Endothelial cell of umbilical vein (primary cell): ENCODE measurements at regions not wholly inside any gene's neighbourhood (a gene's known extent, or its start where the extent isn't known, plus 50 kb on each side); places are given as distances from the start of the nearest gene placed in this dataset.

ENCODE experiments used
- BruUV-seq: library from RNA; stranded (reverse); fragments of 400-500 nt; replicated peaks from 2 replicates; lab custom pipeline; 2021; lab: Mats Ljungman, UMichigan
- CTCF ChIA-PET: fragments of 300-600, 350-600 bp; sonication (Branson Sonifier 250); formaldehyde crosslinking; loops from one replicate; lab custom pipeline; 2021; ENCODE audit warnings: antibody characterized with exemption, inconsistent platforms; lab: Charles Lee
- POLR2A ChIA-PET: fragments of 300-600, 350-600 bp; sonication (Branson Sonifier 250); formaldehyde crosslinking; loops from one replicate; lab custom pipeline; 2021; ENCODE audit warnings: antibody characterized with exemption, inconsistent platforms; lab: Charles Lee
- DNase-seq: peaks from one replicate; pipeline ENCODE4 v3.0.0-alpha.2; 2011; ENCODE audit warnings: low read depth, low spot score
- FAIRE-seq: peaks from 2 replicates; lab custom pipeline; 2011; peaks lifted over from hg19 to GRCh38; lab: Jason Lieb, UNC
- H2AFZ ChIP-seq: 2 replicates; pipeline ENCODE4 v1.6.0; 2012; ENCODE audit warnings: low read depth, low read length, control low read depth, inconsistent platforms
- H3K27ac ChIP-seq: 2 replicates; pipeline ENCODE4 v1.5.1; 2011; ENCODE audit warnings: low read depth, mild to moderate bottlenecking, control low read depth, low read length, moderate library complexity; ENCODE audit not compliant: insufficient read depth
- H3K27me3 ChIP-seq, 2 experiments: 2 replicates each; pipeline versions ENCODE4 v1.6.0 to v1.6.1; 2011; ENCODE audit warnings: low read length in 2 of 2, mixed read lengths in 1 of 2; ENCODE audit not compliant: control insufficient read depth in 2 of 2, insufficient read depth in 2 of 2
- H3K36me3 ChIP-seq, 2 experiments: 2 replicates in 1 of 2; 3 replicates in 1 of 2; pipeline ENCODE4 v1.5.1; 2011; ENCODE audit warnings: low read length in 2 of 2, mild to moderate bottlenecking in 1 of 2, moderate library complexity in 1 of 2; ENCODE audit not compliant: control insufficient read depth in 2 of 2, insufficient read depth in 2 of 2; ENCODE audit errors: extremely low read depth in 1 of 2
- H3K4me1 ChIP-seq: 3 replicates; pipeline ENCODE4 v1.5.1; 2011; ENCODE audit warnings: mild to moderate bottlenecking, low read length; ENCODE audit not compliant: control insufficient read depth, insufficient read depth; ENCODE audit errors: extremely low read depth
- H3K4me2 ChIP-seq: 2 replicates; pipeline ENCODE4 v1.6.1; 2011; ENCODE audit warnings: low read length, control low read depth, mixed read lengths; ENCODE audit not compliant: insufficient read depth
- H3K4me3 ChIP-seq, 3 experiments: fragments of 200-600 bp in 1 of 3; sonication (generic), shearing (Covaris generic) in 1 of 3; replicated peaks in 1 of 3; 2 replicates each; pipeline ENCODE4 v1.5.1; 2011 to 2016; ENCODE audit warnings: control low read depth in 3 of 3, low read length in 3 of 3, mild to moderate bottlenecking in 2 of 3, inconsistent platforms in 1 of 3, low read depth in 1 of 3, moderate library complexity in 1 of 3; ENCODE audit not compliant: insufficient read depth in 1 of 3
- H3K79me2 ChIP-seq: 2 replicates; pipeline ENCODE4 v1.6.0; 2012; ENCODE audit warnings: low read length, inconsistent platforms; ENCODE audit not compliant: control insufficient read depth, insufficient read depth
- H3K9ac ChIP-seq: replicated peaks from 2 replicates; pipeline ENCODE3; 2011; ENCODE audit warnings: low read length, control low read depth; ENCODE audit not compliant: insufficient read depth; ENCODE audit errors: extremely low read depth
- H3K9me1 ChIP-seq: replicated peaks from 3 replicates; pipeline ENCODE4 v1.6.0; 2011; ENCODE audit warnings: mild to moderate bottlenecking, low read length; ENCODE audit not compliant: control insufficient read depth, insufficient read depth; ENCODE audit errors: extremely low read depth
- H3K9me3 ChIP-seq: replicated peaks from 2 replicates; pipeline ENCODE4 v1.5.1; 2012; ENCODE audit warnings: low read length, inconsistent platforms; ENCODE audit not compliant: control insufficient read depth, insufficient read depth
- H4K20me1 ChIP-seq: replicated peaks from 2 replicates; pipeline ENCODE3; 2011; ENCODE audit warnings: mild to moderate bottlenecking, low read length; ENCODE audit not compliant: control insufficient read depth, insufficient read depth; ENCODE audit errors: extremely low read depth
- CTCF ChIP-seq, 2 donors: IDR thresholded peaks; 1 replicate in 1 of 2; 2 replicates in 1 of 2; pipeline ENCODE4 v1.5.1; 2011; ENCODE audit warnings: low read length in 2 of 2, mild to moderate bottlenecking in 2 of 2, moderate library complexity in 2 of 2, control low read depth in 1 of 2, inconsistent platforms in 1 of 2, low read depth in 1 of 2; ENCODE audit not compliant: insufficient read depth in 1 of 2; ENCODE audit errors: extremely low read depth in 1 of 2
- EZH2 ChIP-seq: IDR thresholded peaks from 2 replicates; pipeline ENCODE4 v1.6.1; 2012; ENCODE audit warnings: borderline replicate concordance, low read depth, mild to moderate bottlenecking, moderate library complexity, low read length, inconsistent platforms; ENCODE audit not compliant: severe bottlenecking
- FOS ChIP-seq: IDR thresholded peaks from 2 replicates; pipeline ENCODE4 v1.6.1; 2011; ENCODE audit warnings: mild to moderate bottlenecking, low read length, moderate library complexity, borderline replicate concordance; ENCODE audit not compliant: insufficient read depth
- GATA2 ChIP-seq: IDR thresholded peaks from 2 replicates; pipeline ENCODE4 v1.7.0; 2011; ENCODE audit warnings: low read depth, mild to moderate bottlenecking, moderate library complexity, mixed read lengths, low read length; ENCODE audit not compliant: insufficient read length, insufficient read depth
- JUN ChIP-seq: IDR thresholded peaks from 2 replicates; pipeline ENCODE4 v1.6.1; 2011; ENCODE audit warnings: borderline replicate concordance, low read depth; ENCODE audit not compliant: insufficient read length, insufficient read depth
- MAX ChIP-seq: IDR thresholded peaks from 2 replicates; pipeline ENCODE4 v1.6.1; 2011; ENCODE audit not compliant: insufficient read depth, insufficient read length
- MYC ChIP-seq: IDR thresholded peaks from one replicate; pipeline ENCODE4 v1.6.1; 2011; ENCODE audit warnings: mild to moderate bottlenecking, low read depth, low read length
- POLR2A ChIP-seq: IDR thresholded peaks from 2 replicates; pipeline ENCODE4 v1.6.1; 2012; ENCODE audit warnings: low read depth, mild to moderate bottlenecking, control low read depth, low read length
- POLR2AphosphoS5 ChIP-seq: IDR thresholded peaks from 2 replicates; pipeline ENCODE4 v1.6.1; 2012; ENCODE audit warnings: low read depth, mild to moderate bottlenecking, control low read depth, low read length, moderate library complexity; ENCODE audit not compliant: insufficient read depth
- dilution Hi-C: fragments of 300-500 bp; cut with MboI; formaldehyde crosslinking; loops from one replicate; pipeline ENCODE4 v1.15.0; 2019; ENCODE audit warnings: low sequenced_read_pairs; ENCODE audit not compliant: extremely low pct_ligation_motif_present
- intact Hi-C: fragments of 100-400 bp; cut with micrococcal nuclease; formaldehyde crosslinking; loops from one replicate; pipeline ENCODE4 v1.10.0; 2022

- no peaks in the 10 kb centered on the region for H3K4me1 ChIP-seq
- H2AFZ ChIP-seq, result no peak overlapping the region
- ChIA-PET POLR2A (no interaction called here), CTCF (no interaction called here)
- no peaks in the 10 kb centered on the region for H3K27me3 ChIP-seq
- intact Hi-C loops, result no loop called here
- H3K9me1 ChIP-seq, result no peaks in the 10 kb centered on the region
- no peaks in the 10 kb centered on the region for H3K9me3 ChIP-seq
- BruUV-seq, result no TSS peak
- no peaks in the 10 kb centered on the region for H3K36me3 ChIP-seq
- TF ChIP-seq EZH2 (no peak), FOS (no peak), POLR2AphosphoS5 (no peak), MAX (no peak), CTCF (IDR thresholded peaks at IDR 0.05; ENCODE audit: extremely low read depth in 1 of 2, insufficient read depth in 1 of 2, low read depth in 1 of 2, low read length in 2 of 2) (no peak), MYC (no peak), JUN (no peak), POLR2A (no peak), GATA2 (no peak)
- no peak for DNase-seq
- H4K20me1 ChIP-seq, result no peaks in the 10 kb centered on the region
- no peak overlapping the region for H3K9ac ChIP-seq
- FAIRE-seq, result no peak
- H3K4me3 ChIP-seq, result no peak overlapping the region
- no peaks in the 10 kb centered on the region for H3K79me2 ChIP-seq
- H3K27ac ChIP-seq, result no peak overlapping the region
- dilution Hi-C loops, result no loop called here
- H3K4me2 ChIP-seq, result no peak overlapping the region
Measured at GRCh38 chr10:47241946-47242867, 57.8 kb upstream of the GDF10 start.
